SK-N-SH (cell line): ENCODE measurements at regions not wholly inside any gene's neighbourhood (a gene's known extent, or its start where the extent isn't known, plus 50 kb on each side); places are given as distances from the start of the nearest gene placed in this dataset.

Source experiments
- CTCF ChIA-PET: fragments of 300-600, 350-600 bp; formaldehyde crosslinking; extraction: SDS; loops from one replicate; lab custom pipeline; 2021; lab: Yijun Ruan, JAX
- POLR2A ChIA-PET: fragments of 350-600 bp; sonication (Branson Sonifier 250); formaldehyde crosslinking; extraction: SDS; loops from one replicate; lab custom pipeline; 2020; ENCODE audit warnings: antibody characterized with exemption, inconsistent platforms; lab: Yijun Ruan, JAX
- DNase-seq: peaks from one replicate; pipeline ENCODE4 v3.0.0; 2012
- H2AFZ ChIP-seq: fragments of 200-600 bp; sonication (generic); 2 replicates; pipeline ENCODE4 v1.8.1; 2016; ENCODE audit warnings: antibody characterized with exemption, mild to moderate bottlenecking, low read depth
- H3F3A ChIP-seq: fragments of 200-600 bp; sonication (generic); replicated peaks from 2 replicates; pipeline ENCODE3; 2016; ENCODE audit warnings: antibody characterized with exemption, mild to moderate bottlenecking; ENCODE audit not compliant: insufficient read depth
- H3K27ac ChIP-seq, 2 experiments: fragments of 200-500 bp in 1 of 2; fragments of 200-600 bp in 1 of 2; sonication (Bioruptor generic) in 1 of 2; sonication (generic), shearing (Covaris generic) in 1 of 2; 2 replicates each; pipeline versions ENCODE4 v1.5.1 to v1.6.1; 2014 to 2016; ENCODE audit warnings: low read depth in 2 of 2, inconsistent platforms in 1 of 2, low read length in 1 of 2, mild to moderate bottlenecking in 1 of 2, mixed read lengths in 1 of 2
- H3K27me3 ChIP-seq: fragments of 200-600 bp; sonication (generic), shearing (Covaris generic); 2 replicates; pipeline ENCODE4 v1.6.1; 2016; ENCODE audit warnings: mixed run types; ENCODE audit not compliant: insufficient read depth
- H3K36me3 ChIP-seq, 2 experiments: fragments of 200-500 bp in 1 of 2; fragments of 200-600 bp in 1 of 2; sonication (Bioruptor generic) in 1 of 2; sonication (generic) in 1 of 2; replicated peaks in 1 of 2; 2 replicates each; pipeline versions ENCODE3 to v1.5.1; 2014 to 2016; ENCODE audit warnings: low read length in 1 of 2, mild to moderate bottlenecking in 1 of 2; ENCODE audit not compliant: insufficient read depth in 2 of 2, control insufficient read depth in 1 of 2
- H3K4me1 ChIP-seq, 2 experiments: fragments of 200-500 bp in 1 of 2; fragments of 200-600 bp in 1 of 2; sonication (Bioruptor generic) in 1 of 2; sonication (generic), shearing (Covaris generic) in 1 of 2; 2 replicates each; pipeline versions ENCODE4 v1.5.1 to v1.6.1; 2014 to 2016; ENCODE audit warnings: low read depth in 1 of 2, low read length in 1 of 2, mixed run types in 1 of 2; ENCODE audit not compliant: insufficient read depth in 2 of 2, control insufficient read depth in 1 of 2
- H3K4me2 ChIP-seq: fragments of 200-600 bp; sonication (generic), shearing (Covaris generic); 2 replicates; pipeline ENCODE4 v1.6.1; 2017; ENCODE audit warnings: mixed run types
- H3K4me3 ChIP-seq, 2 experiments: fragments of 200-500 bp in 1 of 2; fragments of 200-600 bp in 1 of 2; sonication (Bioruptor generic) in 1 of 2; sonication (generic), shearing (Covaris generic) in 1 of 2; 2 replicates each; pipeline versions ENCODE4 v1.5.1 to v1.8.1; 2014 to 2016; ENCODE audit warnings: low read depth in 2 of 2, inconsistent platforms in 1 of 2, low read length in 1 of 2, mild to moderate bottlenecking in 1 of 2, mixed read lengths in 1 of 2, moderate library complexity in 1 of 2
- H3K79me2 ChIP-seq: fragments of 200-600 bp; sonication (generic); 2 replicates; pipeline ENCODE4 v1.8.1; 2017; ENCODE audit warnings: mild to moderate bottlenecking; ENCODE audit not compliant: insufficient read depth
- H3K9ac ChIP-seq: fragments of 200-600 bp; sonication (generic); 2 replicates; pipeline ENCODE4 v1.6.1; 2017; ENCODE audit warnings: mixed run types
- H3K9me2 ChIP-seq: fragments of 200-600 bp; sonication (generic); 2 replicates; pipeline ENCODE4 v1.6.1; 2017; ENCODE audit warnings: mixed run types
- H3K9me3 ChIP-seq: fragments of 200-600 bp; sonication (generic); 2 replicates; pipeline ENCODE4 v1.6.1; 2017; ENCODE audit warnings: mixed run types, mild to moderate bottlenecking, moderate library complexity
- H4K20me1 ChIP-seq: fragments of 200-600 bp; sonication (generic); 2 replicates; pipeline ENCODE4 v1.6.1; 2017; ENCODE audit warnings: mild to moderate bottlenecking, mixed run types; ENCODE audit not compliant: insufficient read depth
- ELF1 ChIP-seq: IDR thresholded peaks from 2 replicates; pipeline ENCODE4 v1.4.0; 2012
- EP300 ChIP-seq, 2 experiments: IDR thresholded peaks; 2 replicates each; pipeline versions ENCODE4 v1.4.0 to v1.6.1; 2012; ENCODE audit warnings: borderline replicate concordance in 1 of 2, low read depth in 1 of 2, low read length in 1 of 2
- FOSL2 ChIP-seq: IDR thresholded peaks from 2 replicates; pipeline ENCODE4 v1.4.0; 2012; ENCODE audit warnings: low read depth, mild to moderate bottlenecking, moderate library complexity, borderline replicate concordance
- FOXJ3 ChIP-seq: sonication (generic); formaldehyde crosslinking; IDR thresholded peaks from 2 replicates; pipeline ENCODE4 v1.5.1; 2020; ENCODE audit warnings: mild to moderate bottlenecking, missing genetic modification reagents
- GABPA ChIP-seq: IDR thresholded peaks from 2 replicates; pipeline ENCODE4 v1.4.0; 2012; ENCODE audit warnings: low read depth, mild to moderate bottlenecking
- GATA2 ChIP-seq: sonication (generic); formaldehyde crosslinking; IDR thresholded peaks from 2 replicates; pipeline ENCODE4 v1.5.0; 2020; ENCODE audit warnings: mild to moderate bottlenecking, missing genetic modification reagents
- IRF3 ChIP-seq: fragments of 150-350 bp; IDR thresholded peaks from 2 replicates; pipeline ENCODE4 v1.6.1; 2016; ENCODE audit warnings: mild to moderate bottlenecking, low read depth, low read length
- JUND ChIP-seq: IDR thresholded peaks from 2 replicates; pipeline ENCODE4 v1.4.0; 2012
- MEF2A ChIP-seq: IDR thresholded peaks from 2 replicates; pipeline ENCODE4 v1.4.0; 2012; ENCODE audit warnings: low read depth, borderline replicate concordance
- MXI1 ChIP-seq: IDR thresholded peaks from 2 replicates; pipeline ENCODE4 v1.6.1; 2012; ENCODE audit warnings: mild to moderate bottlenecking, low read depth, low read length, improper control_type of control experiment
- NRF1 ChIP-seq: IDR thresholded peaks from 2 replicates; pipeline ENCODE4 v1.6.1; 2012; ENCODE audit warnings: low read depth, mild to moderate bottlenecking, low read length
- POLR2AphosphoS5 ChIP-seq: IDR thresholded peaks from 2 replicates; pipeline ENCODE4 v1.6.1; 2012; ENCODE audit warnings: low read depth, low read length
- REST ChIP-seq: IDR thresholded peaks from 2 replicates; pipeline ENCODE4 v1.6.1; 2012; ENCODE audit warnings: mild to moderate bottlenecking, low read depth, low read length, moderate library complexity
- RFX5 ChIP-seq: IDR thresholded peaks from 2 replicates; pipeline ENCODE4 v1.6.1; 2012; ENCODE audit warnings: mild to moderate bottlenecking, improper control_type of control experiment, low read length
- RXRA ChIP-seq: IDR thresholded peaks from 2 replicates; pipeline ENCODE4 v1.4.0; 2012; ENCODE audit warnings: low read depth, mild to moderate bottlenecking, borderline replicate concordance
- TAF1 ChIP-seq: IDR thresholded peaks from 2 replicates; pipeline ENCODE4 v1.6.1; 2012; ENCODE audit warnings: low read depth, mild to moderate bottlenecking, low read length, moderate library complexity, borderline replicate concordance
- TCF12 ChIP-seq: IDR thresholded peaks from 2 replicates; pipeline ENCODE4 v1.4.0; 2012
- USF1 ChIP-seq: IDR thresholded peaks from 2 replicates; pipeline ENCODE4 v1.4.0; 2012; ENCODE audit warnings: low read depth, borderline replicate concordance
- YY1 ChIP-seq: IDR thresholded peaks from 2 replicates; pipeline ENCODE4 v1.4.0; 2012; ENCODE audit warnings: low read depth, mild to moderate bottlenecking
- WGBS: methylation state at CpG from one replicate; pipeline ENCODE4 v1.1.6; 2017; ENCODE audit warnings: low lambda C conversion rate; 5-methylcytosine and 5-hydroxymethylcytosine counted together
- TF ChIP-seq, protein P1 (sequence below): IDR thresholded peaks from 2 replicates; pipeline ENCODE4 v1.4.0; 2012; ENCODE audit warnings: low read depth, borderline replicate concordance

DNA sequence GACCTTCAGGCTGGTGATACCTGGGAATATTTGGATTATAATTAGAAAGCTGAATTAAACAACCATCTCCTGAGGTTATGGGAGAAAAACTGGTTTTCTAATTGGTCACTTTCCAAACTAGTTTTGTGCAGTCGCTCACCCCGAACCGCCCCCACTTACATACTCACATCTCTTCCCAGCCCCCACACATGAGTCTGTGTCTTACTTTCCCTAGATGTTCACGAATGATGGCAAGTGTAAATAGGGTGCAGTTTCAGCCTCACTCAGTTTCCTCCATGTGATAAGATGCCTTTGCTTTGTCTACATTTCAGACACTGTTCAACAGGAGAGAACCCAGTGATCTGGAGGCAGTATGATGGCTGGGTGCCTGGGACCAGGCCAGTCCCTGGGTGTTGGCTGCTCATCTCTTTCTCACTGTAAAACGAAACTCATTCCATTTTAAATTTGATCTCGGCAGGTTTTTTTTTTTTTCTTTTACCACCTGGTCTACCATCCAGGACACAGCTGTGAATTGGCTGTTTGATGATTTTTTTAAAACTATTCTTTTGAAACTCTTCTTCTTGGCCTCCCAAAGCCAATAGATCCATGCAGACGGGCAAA is 164.3 kb upstream of the RAB4A start:
- H3K9ac ChIP-seq = no peak overlapping the region
- no peaks in the 10 kb centered on the region for H3K27me3 ChIP-seq
- no peaks in the 10 kb centered on the region for H3K79me2 ChIP-seq
- H3K4me2 ChIP-seq = no peak overlapping the region
- peaks cover 0 to 18% of the 10 kb centered on the region in 2 experiments; a peak in 1 of 4 replicates for H3K4me1 ChIP-seq
- H3K36me3 ChIP-seq = no peaks in the 10 kb centered on the region
- ChIA-PET CTCF (interaction anchor here (0.5 kb wide), 1 partner anchor 442 kb away, joined by 3 read pairs; no protein-coding TSS in a partner anchor), POLR2A (no interaction called here)
- no peaks in the 10 kb centered on the region for H3F3A ChIP-seq
- no peak overlapping the region for H3K27ac ChIP-seq
- H4K20me1 ChIP-seq = no peaks in the 10 kb centered on the region
- no peak for DNase-seq
- TF ChIP-seq EP300 (IDR thresholded peaks at IDR 0.05; ENCODE audit: borderline replicate concordance in 1 of 2, low read depth in 1 of 2, low read length in 1 of 2) (no peak), TCF12 (no peak), ELF1 (no peak), MXI1 (no peak), GABPA (no peak), POLR2AphosphoS5 (no peak), TAF1 (no peak), RFX5 (no peak), FOSL2 (no peak), JUND (no peak), NRF1 (no peak), USF1 (no peak), IRF3 (no peak), GATA2 (CRISPR knock-in tag) (no peak), REST (no peak), MEF2A (no peak), YY1 (no peak), RXRA (no peak), FOXJ3 (no peak)
- TF ChIP-seq, protein P1, sequence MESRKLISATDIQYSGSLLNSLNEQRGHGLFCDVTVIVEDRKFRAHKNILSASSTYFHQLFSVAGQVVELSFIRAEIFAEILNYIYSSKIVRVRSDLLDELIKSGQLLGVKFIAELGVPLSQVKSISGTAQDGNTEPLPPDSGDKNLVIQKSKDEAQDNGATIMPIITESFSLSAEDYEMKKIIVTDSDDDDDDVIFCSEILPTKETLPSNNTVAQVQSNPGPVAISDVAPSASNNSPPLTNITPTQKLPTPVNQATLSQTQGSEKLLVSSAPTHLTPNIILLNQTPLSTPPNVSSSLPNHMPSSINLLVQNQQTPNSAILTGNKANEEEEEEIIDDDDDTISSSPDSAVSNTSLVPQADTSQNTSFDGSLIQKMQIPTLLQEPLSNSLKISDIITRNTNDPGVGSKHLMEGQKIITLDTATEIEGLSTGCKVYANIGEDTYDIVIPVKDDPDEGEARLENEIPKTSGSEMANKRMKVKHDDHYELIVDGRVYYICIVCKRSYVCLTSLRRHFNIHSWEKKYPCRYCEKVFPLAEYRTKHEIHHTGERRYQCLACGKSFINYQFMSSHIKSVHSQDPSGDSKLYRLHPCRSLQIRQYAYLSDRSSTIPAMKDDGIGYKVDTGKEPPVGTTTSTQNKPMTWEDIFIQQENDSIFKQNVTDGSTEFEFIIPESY = no peak
- TF ChIP-seq, all 33 proteins: peak for 0
- Histone ChIP-seq H3K9me2 (no peaks in the 10 kb centered on the region), H2AFZ (no peak overlapping the region), H3K9me3 (no peaks in the 10 kb centered on the region), H3K4me3 (no peak overlapping the region)
- 85% methylated on average over 7 of the region's 7 CpGs for WGBS
